HepG2 (cell line): ENCODE measurements at regions not wholly inside any gene's neighbourhood (a gene's known extent, or its start where the extent isn't known, plus 50 kb on each side); places are given as distances from the start of the nearest gene placed in this dataset.

Experiments
- BRCA1 ChIP-seq: sonication (generic); formaldehyde crosslinking; IDR thresholded peaks from 2 replicates; pipeline ENCODE4 v1.4.0; 2020; ENCODE audit warnings: missing genetic modification reagents
- EP300 ChIP-seq, 3 experiments: sonication (generic) in 1 of 3; formaldehyde crosslinking in 1 of 3; IDR thresholded peaks; 2 replicates each; pipeline versions ENCODE4 v1.5.1 to v1.6.1; 2011 to 2020; ENCODE audit warnings: low read depth in 2 of 3, low read length in 2 of 3, borderline replicate concordance in 1 of 3, improper control_type of control experiment in 1 of 3, mild to moderate bottlenecking in 1 of 3, missing genetic modification reagents in 1 of 3, moderate library complexity in 1 of 3
- FOXM1 ChIP-seq: sonication (generic); formaldehyde crosslinking; IDR thresholded peaks from 2 replicates; pipeline ENCODE4 v1.5.0; 2020; ENCODE audit warnings: missing genetic modification reagents
- FOXP1 ChIP-seq, 2 experiments: fragments of 450-650 bp in 1 of 2; IDR thresholded peaks; 2 replicates each; pipeline ENCODE4 v1.6.1; 2017 to 2018; ENCODE audit warnings: antibody characterized with exemption in 1 of 2
- GABPB1 ChIP-seq: IDR thresholded peaks from 2 replicates; pipeline ENCODE4 v1.6.1; 2016; ENCODE audit warnings: mild to moderate bottlenecking, missing genetic modification reagents, moderate library complexity, missing compliant biosample characterization
- GATA4 ChIP-seq: sonication (generic); IDR thresholded peaks from 2 replicates; pipeline ENCODE4 v1.6.1; 2016; ENCODE audit warnings: antibody characterized with exemption, low read depth, borderline replicate concordance
- MZF1 ChIP-seq: sonication (generic); formaldehyde crosslinking; IDR thresholded peaks from 2 replicates; pipeline ENCODE4 v1.8.1; 2023; ENCODE audit warnings: mild to moderate bottlenecking, missing genetic modification reagents, borderline replicate concordance
- NCOR1 ChIP-seq: fragments of 200-600 bp; sonication (generic); IDR thresholded peaks from 2 replicates; pipeline ENCODE4 v1.7.0; 2017; ENCODE audit warnings: antibody characterized with exemption, low read length, borderline replicate concordance
- PAXIP1 ChIP-seq: sonication (generic); formaldehyde crosslinking; conservative IDR thresholded peaks from 2 replicates; pipeline ENCODE4 v1.4.0; 2020; ENCODE audit warnings: mild to moderate bottlenecking, missing genetic modification reagents, moderate library complexity
- POLR2AphosphoS5 ChIP-seq: IDR thresholded peaks from 2 replicates; pipeline ENCODE4 v1.6.1; 2012; ENCODE audit warnings: low read depth, low read length
- RAD51 ChIP-seq: fragments of 450-650 bp; IDR thresholded peaks from 2 replicates; pipeline ENCODE4 v1.6.1; 2016; ENCODE audit warnings: borderline replicate concordance
- SKIL ChIP-seq: sonication (generic); formaldehyde crosslinking; IDR thresholded peaks from 2 replicates; pipeline ENCODE4 v1.8.0; 2022; ENCODE audit warnings: missing genetic modification reagents, mild to moderate bottlenecking, moderate library complexity, borderline replicate concordance
- SP1 ChIP-seq, 2 experiments: fragments of 450-650 bp in 1 of 2; sonication (generic) in 1 of 2; formaldehyde crosslinking in 1 of 2; IDR thresholded peaks; 2 replicates each; pipeline versions ENCODE4 v1.4.0 to v1.6.1; 2016 to 2020; ENCODE audit warnings: missing genetic modification reagents in 1 of 2
- SP4 ChIP-seq: sonication (generic); formaldehyde crosslinking; IDR thresholded peaks from 2 replicates; pipeline ENCODE4 v1.8.1; 2023; ENCODE audit warnings: mild to moderate bottlenecking, missing genetic modification reagents
- ZNF337 ChIP-seq: sonication (generic); formaldehyde crosslinking; IDR thresholded peaks from 2 replicates; pipeline ENCODE4 v1.5.1; 2020; ENCODE audit warnings: missing genetic modification reagents, low read depth, mild to moderate bottlenecking, borderline replicate concordance
- ZNF503 ChIP-seq: sonication (generic); formaldehyde crosslinking; IDR thresholded peaks from 2 replicates; pipeline ENCODE4 v1.4.0; 2020; ENCODE audit warnings: missing genetic modification reagents
- ZNF547 ChIP-seq: sonication (generic); formaldehyde crosslinking; IDR thresholded peaks from 2 replicates; pipeline ENCODE4 v1.5.1; 2020; ENCODE audit warnings: mild to moderate bottlenecking, missing genetic modification reagents
- ZNF569 ChIP-seq: sonication (generic); formaldehyde crosslinking; IDR thresholded peaks from 2 replicates; pipeline ENCODE4 v1.5.0; 2020; ENCODE audit warnings: mild to moderate bottlenecking, missing genetic modification reagents, moderate library complexity, borderline replicate concordance
- ZNF768 ChIP-seq: sonication (generic); formaldehyde crosslinking; IDR thresholded peaks from 2 replicates; pipeline ENCODE4 v1.4.0; 2020; ENCODE audit warnings: missing genetic modification reagents
- ZSCAN20 ChIP-seq: sonication (generic); formaldehyde crosslinking; IDR thresholded peaks from 2 replicates; pipeline ENCODE4 v1.4.0; 2020; ENCODE audit warnings: missing genetic modification reagents, mild to moderate bottlenecking, borderline replicate concordance
- ZSCAN21 ChIP-seq: sonication (generic); formaldehyde crosslinking; IDR thresholded peaks from 2 replicates; pipeline ENCODE4 v1.8.0; 2022; ENCODE audit warnings: mild to moderate bottlenecking, missing genetic modification reagents, moderate library complexity, borderline replicate concordance

- TF ChIP-seq SP4 (CRISPR knock-in tag) (no peak; the same call in 1 of the 2 replicates), FOXM1 (CRISPR knock-in tag) (peak; percentile 40; the same call in 1 of the 2 replicates), ZSCAN20 (CRISPR knock-in tag) (no peak), ZNF337 (no peak), ZNF569 (CRISPR knock-in tag) (no peak), PAXIP1 (CRISPR knock-in tag) (peak; percentile 78), ZNF503 (no peak), SP1 (IDR thresholded peaks at IDR 0.05) (no peak), SP1 (CRISPR knock-in tag; IDR thresholded peaks at IDR 0.05) (peak; percentile 11; the same call in 1 of the 2 replicates), FOXP1 (IDR thresholded peaks at IDR 0.05) (no peak), FOXP1 (CRISPR knock-in tag; IDR thresholded peaks at IDR 0.05) (no peak), GABPB1 (CRISPR knock-in tag) (peak; percentile 48; the same call in 1 of the 2 replicates), MZF1 (CRISPR knock-in tag) (no peak), EP300 (IDR thresholded peaks at IDR 0.05; ENCODE audit: low read depth in 2 of 2, low read length in 2 of 2) (peak in 1 of 2 experiments; percentile 66; a peak in 3 of 4 replicates), EP300 (CRISPR knock-in tag; IDR thresholded peaks at IDR 0.05; ENCODE audit: borderline replicate concordance) (no peak), ZSCAN21 (CRISPR knock-in tag) (peak; percentile 74; the same call in 1 of the 2 replicates), NCOR1 (peak; percentile 65; the same call in 1 of the 2 replicates), RAD51 (no peak), SKIL (CRISPR knock-in tag) (0 out of 2 replicates have a peak, but pooled peaks have one; percentile 37), BRCA1 (CRISPR knock-in tag) (0 out of 2 replicates have a peak, but pooled peaks have one; percentile 38), ZNF547 (CRISPR knock-in tag) (peak; percentile 61), GATA4 (no peak), POLR2AphosphoS5 (no peak), ZNF768 (CRISPR knock-in tag) (peak; percentile 73; the same call in 1 of the 2 replicates)
These were observed 140.8 kb upstream of the PTPN1 start (continued) for GRCh38 chr20:50369225-50370035.
